ENCODE measurements at regions not wholly inside any gene's neighbourhood (a gene's known extent, or its start where the extent isn't known, plus 50 kb on each side); places are given as distances from the start of the nearest gene placed in this dataset.

- TF ChIP-seq CTCF (IDR thresholded peaks at IDR 0.05) = no peak
- TF ChIP-seq POLR2A (IDR thresholded peaks at IDR 0.05) = no peak
- H3K4me3 ChIP-seq (ENCODE audit: low read depth, poor library complexity, severe bottlenecking) = no peak overlapping the region
- no peak for DNase-seq (ENCODE audit: low spot score in 2 of 2)
- intact Hi-C loops (cut with DNase I; ENCODE audit: low total_unique reads) = no loop called here
- 36 to 45% methylated on average over 1 of the region's 1 CpG for WGBS, 2 donors
Observed at GRCh38 chr1:88519156-88519555, 164.9 kb upstream of the PKN2 start.

GRCh38 chr1:88523854-88524528 is 160.1 kb upstream of the PKN2 start:
- H3K4me3 ChIP-seq (ENCODE audit: low read depth, poor library complexity, severe bottlenecking) = no peak overlapping the region
- 87 to 88% methylated on average over 4 of the region's 4 CpGs for WGBS, 2 donors
- no peak for DNase-seq (ENCODE audit: low spot score in 2 of 2)
- no peak for TF ChIP-seq POLR2A (IDR thresholded peaks at IDR 0.05)
- no peak for TF ChIP-seq CTCF (IDR thresholded peaks at IDR 0.05)
- intact Hi-C loops (cut with DNase I; ENCODE audit: low total_unique reads) = no loop called here

- WGBS, 2 donors = 90 to 91% methylated on average over 3 of the region's 3 CpGs
- intact Hi-C loops (cut with DNase I; ENCODE audit: low total_unique reads) = no loop called here
- TF ChIP-seq POLR2A (IDR thresholded peaks at IDR 0.05) (no peak), CTCF (IDR thresholded peaks at IDR 0.05) (no peak)
- no peak for DNase-seq (ENCODE audit: low spot score in 2 of 2)
- no peak overlapping the region for H3K4me3 ChIP-seq (ENCODE audit: low read depth, poor library complexity, severe bottlenecking)
Observed at GRCh38 chr1:88526456-88526855, 157.6 kb upstream of the PKN2 start.

DNA sequence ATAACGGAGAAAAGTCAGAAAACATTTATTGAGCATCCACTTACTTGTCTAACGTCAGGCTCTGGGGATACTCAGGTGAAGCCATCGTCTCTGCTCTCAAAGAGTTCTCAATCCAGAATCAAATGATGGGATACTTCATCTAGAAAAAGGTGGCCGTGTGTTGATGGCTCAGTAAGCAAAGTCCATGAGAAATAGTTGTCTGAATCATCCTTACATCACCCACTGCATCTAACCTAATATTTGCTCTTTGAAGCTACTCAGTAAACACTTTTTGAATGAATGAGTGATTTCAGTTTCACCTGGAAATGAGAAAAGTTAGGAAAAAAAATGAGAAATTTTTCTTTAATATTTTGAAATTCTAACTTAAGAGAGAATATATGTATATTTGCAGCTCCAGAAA is 155.3 kb upstream of the PKN2 start:
- H3K4me3 ChIP-seq (ENCODE audit: low read depth, poor library complexity, severe bottlenecking) = no peak overlapping the region
- WGBS, 2 donors = 94% methylated on average over 4 of the region's 4 CpGs
- DNase-seq (ENCODE audit: low spot score in 2 of 2) = no peak
- intact Hi-C loops (cut with DNase I; ENCODE audit: low total_unique reads) = no loop called here
- TF ChIP-seq CTCF (IDR thresholded peaks at IDR 0.05) = no peak
- no peak for TF ChIP-seq POLR2A (IDR thresholded peaks at IDR 0.05)

GRCh38 chr1:88529581-88529980 is 154.5 kb upstream of the PKN2 start:
- intact Hi-C loops (cut with DNase I; ENCODE audit: low total_unique reads) = no loop called here
- DNase-seq (ENCODE audit: low spot score in 2 of 2) = no peak
- H3K4me3 ChIP-seq (ENCODE audit: low read depth, poor library complexity, severe bottlenecking) = no peak overlapping the region
- WGBS, 2 donors = 89 to 90% methylated on average over 6 of the region's 6 CpGs
- TF ChIP-seq CTCF (IDR thresholded peaks at IDR 0.05) = no peak
- TF ChIP-seq POLR2A (IDR thresholded peaks at IDR 0.05) = no peak

DNA sequence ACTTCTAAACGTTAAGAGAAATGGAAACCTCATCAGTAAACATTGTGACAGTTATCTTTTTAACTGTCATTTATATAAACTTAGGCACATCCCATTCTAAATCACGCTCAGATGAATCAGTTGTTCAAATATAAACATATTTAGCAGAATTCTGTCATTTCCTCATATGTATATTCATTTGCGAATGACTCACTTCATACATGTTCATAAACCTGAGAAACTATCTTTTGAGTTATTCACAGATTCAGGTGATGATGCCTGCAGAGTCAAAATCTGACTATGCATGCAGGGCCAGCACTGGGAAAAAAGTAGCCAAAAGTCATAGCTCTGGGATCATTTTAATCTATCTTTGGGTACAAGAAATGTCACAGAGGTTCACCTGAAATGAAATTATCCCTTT is 153.8 kb upstream of the PKN2 start:
- intact Hi-C loops (cut with DNase I; ENCODE audit: low total_unique reads) = no loop called here

More for the DNA sequence above, 153.8 kb upstream of the PKN2 start:
- TF ChIP-seq CTCF (IDR thresholded peaks at IDR 0.05) = no peak
- no peak for TF ChIP-seq POLR2A (IDR thresholded peaks at IDR 0.05)
- 83 to 84% methylated on average over 3 of the region's 3 CpGs for WGBS, 2 donors
- no peak overlapping the region for H3K4me3 ChIP-seq (ENCODE audit: low read depth, poor library complexity, severe bottlenecking)
- DNase-seq (ENCODE audit: low spot score in 2 of 2) = no peak

All from lower leg skin (tissue), 4 donors.